IPS DF 4.7 (cell line): ENCODE measurements at regions not wholly inside any gene's neighbourhood (a gene's known extent, or its start where the extent isn't known, plus 50 kb on each side); places are given as distances from the start of the nearest gene placed in this dataset.

Experiments used
- DNase-seq: peaks from one replicate; pipeline ENCODE4 v3.0.0-alpha.2; 2013; ENCODE audit warnings: low spot score; ENCODE audit errors: extremely low read depth

DNA sequence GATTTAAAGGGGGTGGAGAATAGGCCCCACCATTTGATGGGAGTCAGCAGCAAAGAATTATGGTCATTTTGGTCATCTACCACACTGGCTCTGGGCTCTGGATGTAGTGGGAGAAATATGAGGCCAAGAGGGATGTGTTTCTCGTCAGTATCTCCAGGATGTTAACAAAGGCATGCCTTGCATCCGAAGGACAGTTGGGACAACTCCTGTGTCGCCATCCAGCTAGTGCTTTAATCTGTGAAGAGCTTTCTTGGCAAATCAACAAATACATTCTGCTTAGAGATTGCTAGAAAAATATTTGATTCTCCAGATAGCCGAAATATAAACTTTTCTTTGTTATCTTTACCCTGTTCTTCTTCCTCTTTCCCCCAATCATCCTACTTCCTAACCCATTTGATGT is 287.1 kb upstream of the TNP1 start:
- no peak for DNase-seq

DNA sequence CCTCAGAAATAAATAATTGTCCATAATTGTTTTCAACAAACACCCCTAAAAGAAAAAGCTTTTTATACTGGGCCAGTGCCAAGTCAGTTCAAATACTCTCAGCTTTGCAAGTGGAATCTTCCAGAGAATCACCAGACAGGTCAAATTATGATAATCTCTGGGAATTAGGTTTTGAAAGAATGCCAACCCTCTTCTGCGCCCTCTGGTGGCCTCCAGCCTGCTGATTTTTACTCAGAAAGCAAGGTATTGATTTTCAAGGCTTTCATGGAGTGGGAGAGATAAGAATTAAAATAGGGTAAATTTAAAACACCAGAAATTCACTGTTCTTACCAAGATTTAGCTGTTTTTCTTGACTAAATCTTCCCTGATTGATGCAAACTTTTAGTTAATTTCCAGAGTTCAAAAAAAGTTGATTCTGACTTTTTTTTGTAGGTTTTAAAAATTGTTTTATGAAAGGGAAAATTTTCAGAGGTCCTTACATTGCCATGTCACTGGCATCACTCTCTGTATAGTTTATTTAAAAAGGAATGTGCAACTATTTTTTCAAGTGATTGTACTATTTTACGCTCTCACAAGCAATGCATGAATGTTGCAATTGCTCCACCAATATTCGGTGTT is 282.9 kb upstream of the TNP1 start:
- DNase-seq = peak; percentile 5

DNA sequence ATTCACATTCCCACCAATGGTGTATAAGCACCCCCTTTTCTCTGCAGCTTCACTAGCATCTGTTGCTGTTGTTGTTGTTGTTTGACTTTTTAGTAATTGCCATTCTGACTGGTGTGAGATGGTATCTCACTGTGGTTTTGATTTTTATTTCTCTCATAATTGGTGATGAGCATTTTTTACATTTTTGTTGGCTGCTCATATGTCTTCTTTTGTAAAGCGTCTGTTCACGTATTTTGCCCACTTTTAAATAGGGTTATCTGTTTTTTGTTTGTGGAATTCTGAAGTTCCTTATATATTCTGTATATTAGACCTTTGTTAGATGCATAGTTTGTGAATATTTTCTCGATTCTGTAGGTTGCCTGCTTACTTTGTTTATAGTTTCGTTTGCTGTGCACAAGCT is 278.4 kb upstream of the TNP1 start:
- DNase-seq = no peak

DNA sequence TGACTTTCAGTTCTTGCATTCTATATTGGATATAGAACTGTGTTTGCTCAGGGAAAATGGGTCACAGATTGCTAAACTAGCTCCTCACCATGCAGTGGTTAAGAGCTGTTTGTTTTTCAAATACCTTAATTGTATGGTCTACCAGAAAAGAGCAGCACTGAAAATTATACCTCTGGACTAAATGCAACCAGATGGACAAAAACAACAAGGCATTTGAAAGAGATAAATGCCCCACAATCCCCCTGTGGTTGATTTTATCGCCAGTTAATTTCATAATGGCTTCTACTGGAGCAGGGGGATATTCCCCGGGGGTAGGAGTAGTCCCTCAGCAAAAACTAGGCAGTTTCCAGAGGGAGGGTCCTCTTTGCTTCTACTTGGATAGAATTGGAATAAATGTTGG is 267.9 kb upstream of the TNP1 start:
- no peak for DNase-seq

DNA sequence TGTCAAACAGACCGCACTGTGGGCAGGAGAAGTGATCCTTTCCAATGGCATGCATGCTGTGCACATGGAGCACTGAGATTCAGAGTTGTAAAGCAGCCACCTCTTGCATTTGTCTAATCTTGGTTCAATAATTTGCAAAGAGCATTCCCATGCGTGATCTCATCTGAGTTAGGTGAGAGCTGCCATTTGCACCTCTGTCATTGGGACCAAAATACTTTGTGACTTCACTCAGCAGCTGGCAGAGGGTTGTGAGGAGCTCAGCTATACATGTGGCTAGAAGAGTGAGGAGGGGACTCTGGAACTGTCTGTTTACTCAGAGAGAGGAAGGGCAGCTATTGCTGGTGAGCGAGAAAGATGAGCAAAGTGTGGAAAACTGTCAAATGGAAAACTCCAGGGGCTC is 265.1 kb upstream of the TNP1 start:
- no peak for DNase-seq

DNA sequence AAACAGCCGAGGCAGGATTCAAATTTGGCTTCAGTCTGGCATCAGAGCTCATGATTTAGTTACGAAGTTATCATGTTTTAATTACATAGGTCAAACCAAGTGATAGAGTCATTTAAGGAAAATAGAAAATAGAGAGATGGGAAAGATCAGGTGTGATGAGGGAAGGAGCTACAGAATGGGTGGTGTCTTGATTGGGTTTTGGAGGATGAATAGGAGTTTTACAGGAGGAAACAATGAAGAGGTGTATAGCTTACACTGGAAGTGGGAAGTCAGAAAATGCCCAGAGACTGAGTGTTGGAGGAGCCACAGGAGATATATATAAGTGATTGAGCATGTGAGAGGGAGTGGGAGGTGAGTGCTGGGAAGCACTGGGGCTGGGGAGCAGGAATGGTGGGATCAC is 264.2 kb upstream of the TNP1 start:
- DNase-seq = no peak

DNA sequence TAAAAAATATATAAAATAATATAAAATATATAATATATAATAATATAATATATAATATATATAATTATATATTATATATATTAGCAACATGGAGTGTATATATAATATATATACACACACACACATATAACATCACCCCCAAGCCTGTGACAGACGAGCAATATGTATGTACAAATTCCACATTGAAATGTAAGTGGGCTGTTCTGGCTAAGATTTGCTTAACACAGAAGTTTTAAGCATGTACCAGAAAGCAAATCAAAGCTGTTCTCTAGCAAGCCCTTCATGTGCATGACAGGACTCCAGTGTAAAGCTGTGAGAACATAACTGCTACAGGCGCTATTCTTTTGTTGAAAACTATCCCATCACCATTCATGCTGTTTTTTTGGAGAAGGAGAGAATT is 261.7 kb upstream of the TNP1 start:
- DNase-seq = no peak

- no peak for DNase-seq
Measured at GRCh38 chr2:217120429-217120828, 260.6 kb upstream of the TNP1 start.

DNA sequence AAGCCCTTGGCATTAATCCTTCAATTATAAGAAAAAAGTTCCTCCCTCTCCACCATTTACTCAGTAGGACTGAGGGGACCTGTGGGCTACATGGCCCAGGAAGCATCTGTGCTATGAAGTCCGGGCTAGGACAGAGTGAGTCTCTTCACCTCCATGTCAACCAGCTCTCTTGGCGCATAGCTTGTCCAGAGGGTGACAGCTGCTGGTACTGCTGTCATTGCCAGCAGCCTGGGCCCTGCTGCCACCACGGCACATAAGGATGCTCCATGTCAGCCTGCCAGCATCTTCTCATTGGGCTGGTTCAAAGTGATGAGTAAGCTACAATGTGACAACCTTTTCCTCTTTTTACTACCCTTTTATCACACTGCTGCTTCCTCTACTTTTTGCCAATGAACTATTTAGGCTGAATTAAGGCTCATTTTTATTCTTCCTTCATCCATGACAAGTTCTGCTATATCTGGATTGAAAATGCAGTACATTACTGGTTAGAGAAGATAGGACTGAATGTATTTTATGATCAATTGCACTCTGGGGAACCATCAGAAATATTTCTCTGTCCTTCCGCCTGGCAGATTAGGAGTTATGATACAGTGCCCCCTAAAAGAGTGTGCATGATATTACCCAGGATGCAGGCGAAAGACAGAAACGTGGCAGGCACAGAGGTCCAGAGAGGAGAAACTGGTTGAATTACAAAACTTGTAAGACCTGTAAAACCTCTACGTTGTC is 258.9 kb upstream of the TNP1 start:
- no peak for DNase-seq

- no peak for DNase-seq
Measured at GRCh38 chr2:217117523-217117922, 257.7 kb upstream of the TNP1 start.

GRCh38 chr2:217116610-217117009 is 256.7 kb upstream of the TNP1 start:
- DNase-seq = no peak

- no peak for DNase-seq
Measured at GRCh38 chr2:217114117-217114516, 254.3 kb upstream of the TNP1 start.

GRCh38 chr2:217113491-217113890 is 253.6 kb upstream of the TNP1 start:
- no peak for DNase-seq

- DNase-seq = no peak
Measured at GRCh38 chr2:217110550-217110949, 250.7 kb upstream of the TNP1 start.

DNA sequence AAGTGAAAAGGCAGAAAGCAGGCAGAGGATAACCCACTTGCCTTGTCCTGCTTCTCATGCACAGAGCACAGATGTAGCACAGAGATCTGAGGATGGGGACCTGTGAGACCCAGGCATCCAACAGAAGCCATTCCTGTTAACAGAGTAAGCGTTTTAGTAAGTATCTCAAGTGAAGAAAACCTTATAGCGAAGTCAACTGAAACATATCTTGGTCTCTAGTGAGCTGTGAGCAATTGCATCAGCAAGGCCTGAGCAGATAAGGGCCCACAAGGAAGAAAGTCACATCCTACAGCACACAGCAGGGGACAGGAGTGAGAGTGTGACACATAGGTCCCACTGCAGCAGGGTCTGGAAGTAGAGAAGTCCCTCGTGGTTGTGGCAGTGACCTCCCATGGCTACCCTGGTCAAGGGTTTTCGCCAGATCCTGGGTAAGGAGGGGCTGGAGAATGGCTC is 248.7 kb upstream of the TNP1 start:
- no peak for DNase-seq

GRCh38 chr2:217108086-217108485 is 248.2 kb upstream of the TNP1 start:
- no peak for DNase-seq

- no peak for DNase-seq
Measured at GRCh38 chr2:217107480-217107879, 247.6 kb upstream of the TNP1 start.

DNA sequence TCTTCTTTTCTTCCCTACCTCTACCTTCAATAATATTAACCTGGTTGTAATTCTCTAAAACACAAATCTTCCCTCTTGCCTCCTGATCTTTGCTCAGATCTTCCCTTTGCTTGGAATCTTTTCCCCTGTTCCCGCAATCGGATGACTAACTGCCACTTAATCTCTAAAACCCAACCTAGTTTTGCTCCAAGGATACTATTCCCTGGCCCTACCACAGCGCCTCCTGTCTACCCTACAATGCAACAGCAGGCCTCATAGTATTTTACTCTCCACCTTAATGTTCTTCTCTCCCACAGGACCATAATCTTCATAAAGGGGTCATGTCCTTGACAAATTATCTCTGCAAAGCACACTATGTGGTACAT is 246.8 kb upstream of the TNP1 start:
- peak; percentile 51 for DNase-seq

GRCh38 chr2:217105733-217106649 is 246.1 kb upstream of the TNP1 start:
- no peak for DNase-seq

- DNase-seq = no peak
Measured at GRCh38 chr2:217103752-217104545, 244.1 kb upstream of the TNP1 start.

DNA sequence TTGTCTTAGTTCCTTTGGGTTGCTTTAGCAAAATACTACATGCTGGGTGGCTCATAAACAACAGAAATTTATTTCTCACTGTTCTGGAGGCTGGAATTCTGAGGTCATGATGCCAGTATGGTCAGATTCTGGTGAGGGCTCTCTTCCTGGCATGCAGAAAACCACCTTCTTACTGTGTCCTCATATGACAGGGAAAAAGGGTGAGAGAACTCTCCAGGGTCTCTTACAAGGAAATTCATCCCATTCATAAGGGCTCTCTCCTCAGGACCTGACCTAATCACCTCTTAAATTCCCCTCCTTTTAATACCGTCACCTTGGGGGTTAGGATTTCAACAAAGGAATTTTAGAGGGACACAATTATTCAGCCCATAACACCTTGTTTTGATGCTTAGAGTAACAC is 243.1 kb upstream of the TNP1 start:
- no peak for DNase-seq

- no peak for DNase-seq
Measured at GRCh38 chr2:217101972-217102371, 242.1 kb upstream of the TNP1 start.
